ENCODE measurements at regions not wholly inside any gene's neighbourhood (a gene's known extent, or its start where the extent isn't known, plus 50 kb on each side); places are given as distances from the start of the nearest gene placed in this dataset.

DNA sequence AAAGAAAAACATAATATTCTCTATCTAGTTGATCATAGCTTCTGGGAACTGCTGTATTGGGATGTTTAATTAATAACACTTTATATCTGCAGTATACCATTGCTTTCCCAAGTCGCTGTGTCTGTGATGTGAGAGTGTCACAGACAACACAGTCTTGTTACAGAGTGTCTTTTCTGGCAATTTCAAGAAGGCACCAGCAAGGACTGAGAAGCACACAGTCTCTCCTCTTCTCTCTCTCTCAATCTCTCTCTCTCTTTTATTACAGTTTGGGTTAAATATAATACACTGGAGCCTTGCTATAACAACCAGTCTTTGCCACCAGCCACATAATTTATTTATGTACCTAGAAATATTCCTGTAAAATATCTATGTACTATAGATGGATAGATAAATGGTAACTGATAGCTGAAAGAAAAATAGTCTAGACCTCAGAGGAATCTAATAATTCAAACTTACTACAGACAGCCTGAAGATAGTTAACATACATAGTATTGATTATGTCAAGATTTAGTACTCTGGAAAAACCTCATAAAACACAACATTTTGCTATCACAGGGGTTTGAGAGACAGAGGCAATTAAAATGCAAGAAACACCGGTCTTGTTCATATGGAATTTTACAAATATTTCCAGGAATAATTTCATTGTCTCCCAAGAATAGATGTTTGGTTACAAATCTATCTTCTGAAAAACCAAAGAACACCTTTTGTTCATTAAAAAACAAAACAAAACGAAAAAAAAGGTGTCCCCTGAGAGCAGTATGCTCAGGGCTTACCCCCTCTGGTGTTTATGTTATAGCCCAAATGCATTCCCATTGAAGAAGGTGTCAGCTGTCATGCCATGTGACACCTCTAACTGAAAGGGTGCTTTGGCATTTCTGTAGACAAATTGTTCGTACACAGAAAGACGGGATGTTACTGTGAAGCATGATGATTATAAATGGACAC is 507.8 kb downstream of the TBC1D4 start:
- no peak overlapping the region for H3K4me3 ChIP-seq (ENCODE audit: control insufficient read depth, low read depth, low read length)
- TF ChIP-seq, protein P1, sequence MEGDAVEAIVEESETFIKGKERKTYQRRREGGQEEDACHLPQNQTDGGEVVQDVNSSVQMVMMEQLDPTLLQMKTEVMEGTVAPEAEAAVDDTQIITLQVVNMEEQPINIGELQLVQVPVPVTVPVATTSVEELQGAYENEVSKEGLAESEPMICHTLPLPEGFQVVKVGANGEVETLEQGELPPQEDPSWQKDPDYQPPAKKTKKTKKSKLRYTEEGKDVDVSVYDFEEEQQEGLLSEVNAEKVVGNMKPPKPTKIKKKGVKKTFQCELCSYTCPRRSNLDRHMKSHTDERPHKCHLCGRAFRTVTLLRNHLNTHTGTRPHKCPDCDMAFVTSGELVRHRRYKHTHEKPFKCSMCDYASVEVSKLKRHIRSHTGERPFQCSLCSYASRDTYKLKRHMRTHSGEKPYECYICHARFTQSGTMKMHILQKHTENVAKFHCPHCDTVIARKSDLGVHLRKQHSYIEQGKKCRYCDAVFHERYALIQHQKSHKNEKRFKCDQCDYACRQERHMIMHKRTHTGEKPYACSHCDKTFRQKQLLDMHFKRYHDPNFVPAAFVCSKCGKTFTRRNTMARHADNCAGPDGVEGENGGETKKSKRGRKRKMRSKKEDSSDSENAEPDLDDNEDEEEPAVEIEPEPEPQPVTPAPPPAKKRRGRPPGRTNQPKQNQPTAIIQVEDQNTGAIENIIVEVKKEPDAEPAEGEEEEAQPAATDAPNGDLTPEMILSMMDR (IDR thresholded peaks at IDR 0.05; ENCODE audit: control insufficient read depth, insufficient read depth, low read depth, low read length, missing control alignments) = no peak
- DNase-seq (ENCODE audit: low read depth) = no peak

DNA sequence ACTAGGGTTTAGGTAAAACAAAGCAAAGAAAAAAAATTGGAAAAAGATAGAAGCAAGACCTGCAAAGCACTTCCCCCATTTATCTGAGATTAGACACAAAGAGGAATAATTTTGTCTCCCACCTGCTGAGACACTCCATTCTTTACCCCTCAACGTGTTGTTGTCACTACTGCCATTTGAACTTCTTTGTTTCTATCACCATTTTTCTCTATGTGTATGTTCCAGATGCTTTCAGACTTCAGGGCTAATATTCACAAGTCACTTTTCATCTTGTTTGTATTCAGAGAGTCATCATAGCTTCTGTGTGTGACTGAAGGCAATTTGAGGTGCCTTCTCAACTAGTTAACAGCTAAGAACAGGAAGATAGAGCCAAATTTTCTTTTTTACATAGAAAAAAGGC is 512.5 kb downstream of the TBC1D4 start:
- H3K4me3 ChIP-seq (ENCODE audit: control insufficient read depth, low read depth, low read length) = no peak overlapping the region
- no peak for DNase-seq (ENCODE audit: low read depth)
- TF ChIP-seq, protein P1 (IDR thresholded peaks at IDR 0.05; ENCODE audit: control insufficient read depth, insufficient read depth, low read depth, low read length, missing control alignments) = no peak

DNA sequence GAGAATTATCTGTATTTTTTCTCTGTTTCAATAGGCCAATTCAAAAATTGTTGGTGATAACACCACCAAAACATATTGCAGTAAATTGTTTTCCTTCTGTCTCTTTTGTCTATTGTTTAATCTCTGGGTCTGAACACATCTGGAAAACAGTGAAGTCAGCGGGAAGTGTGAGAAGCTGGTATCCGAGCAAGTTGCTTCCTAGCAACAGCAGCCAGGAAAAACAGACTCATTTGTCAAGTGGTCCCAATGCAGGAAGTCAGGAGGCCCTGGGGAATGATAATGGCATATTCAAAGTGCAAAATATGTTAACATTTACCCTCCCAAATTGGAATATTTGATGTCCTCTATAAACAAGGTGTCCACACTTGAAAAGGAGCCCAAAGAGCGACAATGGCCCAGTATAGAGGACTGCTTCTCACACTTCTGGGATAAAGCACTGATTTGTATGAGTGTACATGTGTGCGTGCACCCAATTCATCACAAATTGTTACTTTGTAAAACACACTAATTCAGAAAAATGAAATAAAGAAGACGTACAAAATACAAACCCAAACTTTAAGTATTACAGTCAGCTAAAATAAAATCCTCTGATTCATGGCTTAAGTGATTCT is 515.0 kb downstream of the TBC1D4 start:
- DNase-seq (ENCODE audit: low read depth) = no peak
- TF ChIP-seq, protein P1 (IDR thresholded peaks at IDR 0.05; ENCODE audit: control insufficient read depth, insufficient read depth, low read depth, low read length, missing control alignments) = no peak
- no peak overlapping the region for H3K4me3 ChIP-seq (ENCODE audit: control insufficient read depth, low read depth, low read length)

DNA sequence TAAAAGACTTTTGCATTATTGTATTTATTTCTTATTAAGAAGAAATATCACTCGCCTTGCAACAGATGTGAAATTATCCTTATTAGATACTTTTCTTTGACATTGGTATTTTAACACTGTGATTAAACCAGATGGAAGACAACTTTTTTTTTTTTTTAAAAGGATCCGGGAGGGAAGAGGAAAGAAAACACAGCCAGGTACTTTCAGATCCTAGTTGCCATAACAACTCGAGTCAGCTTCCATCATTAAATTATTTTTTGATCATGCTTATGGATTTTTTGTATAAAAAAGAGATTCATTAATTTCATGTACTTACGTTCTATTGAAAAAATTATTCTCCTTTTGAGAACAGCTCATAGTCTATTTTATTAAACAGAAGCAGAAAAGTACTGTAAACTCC is 515.7 kb downstream of the TBC1D4 start:
- no peak overlapping the region for H3K4me3 ChIP-seq (ENCODE audit: control insufficient read depth, low read depth, low read length)
- DNase-seq (ENCODE audit: low read depth) = no peak
- TF ChIP-seq, protein P1 (IDR thresholded peaks at IDR 0.05; ENCODE audit: control insufficient read depth, insufficient read depth, low read depth, low read length, missing control alignments) = no peak

DNA sequence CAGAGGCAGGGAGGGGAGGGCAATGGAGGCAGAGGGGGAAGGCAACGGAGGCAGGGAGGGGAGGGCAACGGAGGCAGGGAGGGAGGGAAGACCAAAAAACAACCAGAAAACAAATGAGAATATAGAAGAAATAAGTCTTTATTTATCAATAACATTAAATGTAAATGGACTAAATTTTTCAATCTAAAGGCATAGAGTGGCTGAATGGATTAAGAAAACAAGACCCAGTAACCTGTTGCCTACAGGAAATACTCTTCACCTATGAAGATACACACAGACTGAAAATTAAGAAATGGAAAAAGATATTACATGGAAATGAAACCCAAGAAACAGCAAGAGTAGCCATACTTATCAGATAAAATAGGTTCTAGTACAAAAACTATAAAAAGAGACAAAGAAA is 536.3 kb downstream of the TBC1D4 start:
- DNase-seq (ENCODE audit: low read depth) = no peak
- TF ChIP-seq, protein P1 (IDR thresholded peaks at IDR 0.05; ENCODE audit: control insufficient read depth, insufficient read depth, low read depth, low read length, missing control alignments) = no peak

DNA sequence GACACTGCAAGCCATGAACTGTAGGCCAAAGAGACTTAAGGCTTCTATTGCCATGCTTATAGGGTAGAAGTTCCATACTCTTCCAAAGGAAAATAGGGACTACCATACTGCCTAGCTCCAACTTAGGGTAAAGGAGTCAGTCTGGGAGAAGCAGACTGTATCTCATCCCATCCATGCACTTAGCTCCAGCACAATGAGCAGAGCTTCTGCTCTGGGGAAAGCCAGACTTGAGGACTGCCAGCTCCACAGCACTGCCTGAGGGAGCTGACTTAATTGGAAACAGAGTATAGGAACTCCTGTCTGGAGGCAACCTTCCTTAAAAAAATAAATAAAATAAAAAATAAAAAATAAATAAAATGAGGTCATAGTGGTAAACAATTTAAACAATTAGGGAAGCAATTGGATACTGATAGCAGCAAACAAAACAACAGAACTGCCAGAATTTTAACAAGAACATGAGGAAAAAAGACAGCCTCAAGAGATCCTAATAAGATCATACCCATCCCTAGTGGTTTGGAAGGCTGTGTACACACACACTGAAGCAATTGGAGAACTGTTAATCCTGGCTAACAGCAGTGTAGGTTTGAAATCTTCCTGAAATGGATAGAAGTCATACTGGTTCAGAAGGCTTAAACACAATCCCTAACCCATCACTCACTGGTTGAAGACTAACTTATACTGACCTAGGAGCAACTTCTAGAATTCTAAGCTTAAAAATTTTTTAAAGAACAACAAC is 550.1 kb downstream of the TBC1D4 start:
- H3K4me3 ChIP-seq (ENCODE audit: control insufficient read depth, low read depth, low read length) = no peak overlapping the region
- TF ChIP-seq, protein P1 (IDR thresholded peaks at IDR 0.05; ENCODE audit: control insufficient read depth, insufficient read depth, low read depth, low read length, missing control alignments) = no peak
- no peak for DNase-seq (ENCODE audit: low read depth)

More for the DNA sequence above, 536.3 kb downstream of the TBC1D4 start:
- no peak overlapping the region for H3K4me3 ChIP-seq (ENCODE audit: control insufficient read depth, low read depth, low read length)
